ENCODE measurements at regions not wholly inside any gene's neighbourhood (a gene's known extent, or its start where the extent isn't known, plus 50 kb on each side); places are given as distances from the start of the nearest gene placed in this dataset.

DNA sequence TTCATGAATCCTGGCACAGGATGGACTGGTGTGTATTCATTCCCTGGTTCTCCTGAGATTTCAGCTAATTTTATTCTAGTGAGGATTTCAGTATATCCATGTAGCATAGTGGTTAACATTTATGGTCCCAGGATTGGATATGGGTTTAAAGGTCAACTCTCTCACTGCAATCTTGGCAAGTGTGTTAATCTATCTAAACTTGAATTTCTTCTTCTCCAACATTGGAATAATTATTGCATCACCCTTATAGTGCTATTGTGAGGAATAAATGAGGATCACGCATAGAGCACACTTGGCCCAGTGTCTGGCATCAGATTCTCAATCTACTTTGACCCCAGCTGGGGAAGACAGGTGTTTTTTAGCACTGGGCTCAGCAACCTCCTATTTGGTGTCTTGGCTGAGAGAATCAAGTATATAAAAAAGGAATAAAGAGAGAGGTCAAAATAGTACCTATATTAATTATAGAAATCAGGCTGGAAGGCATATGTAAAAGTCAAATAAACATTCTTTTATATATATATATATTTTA is 531.2 kb upstream of the ATP2B1 start:
- Histone ChIP-seq H3K27me3 (no peaks in the 10 kb centered on the region), H3K36me3 (no peaks in the 10 kb centered on the region), H3K4me3 (no peak overlapping the region), H3K4me1 (peaks cover 0 to 8% (median 0%) of the 10 kb centered on the region in 4 donors), H3K27ac (no peak overlapping the region), H3K9me3 (no peaks in the 10 kb centered on the region)
- no peak for DNase-seq
- WGBS, 2 donors (ENCODE audit: low coverage in 1 of 2) = 48 to 67% methylated on average over 1 of the region's 1 CpG
- intact Hi-C loops (cut with DNase I; ENCODE audit: low total_unique reads) = no loop called here
- TF ChIP-seq, protein P1, sequence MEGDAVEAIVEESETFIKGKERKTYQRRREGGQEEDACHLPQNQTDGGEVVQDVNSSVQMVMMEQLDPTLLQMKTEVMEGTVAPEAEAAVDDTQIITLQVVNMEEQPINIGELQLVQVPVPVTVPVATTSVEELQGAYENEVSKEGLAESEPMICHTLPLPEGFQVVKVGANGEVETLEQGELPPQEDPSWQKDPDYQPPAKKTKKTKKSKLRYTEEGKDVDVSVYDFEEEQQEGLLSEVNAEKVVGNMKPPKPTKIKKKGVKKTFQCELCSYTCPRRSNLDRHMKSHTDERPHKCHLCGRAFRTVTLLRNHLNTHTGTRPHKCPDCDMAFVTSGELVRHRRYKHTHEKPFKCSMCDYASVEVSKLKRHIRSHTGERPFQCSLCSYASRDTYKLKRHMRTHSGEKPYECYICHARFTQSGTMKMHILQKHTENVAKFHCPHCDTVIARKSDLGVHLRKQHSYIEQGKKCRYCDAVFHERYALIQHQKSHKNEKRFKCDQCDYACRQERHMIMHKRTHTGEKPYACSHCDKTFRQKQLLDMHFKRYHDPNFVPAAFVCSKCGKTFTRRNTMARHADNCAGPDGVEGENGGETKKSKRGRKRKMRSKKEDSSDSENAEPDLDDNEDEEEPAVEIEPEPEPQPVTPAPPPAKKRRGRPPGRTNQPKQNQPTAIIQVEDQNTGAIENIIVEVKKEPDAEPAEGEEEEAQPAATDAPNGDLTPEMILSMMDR (IDR thresholded peaks at IDR 0.05) = no peak
- TF ChIP-seq POLR2AphosphoS5 (IDR thresholded peaks at IDR 0.05) = peak in 1 of 3 donors; percentile 48
- in situ Hi-C loops (cut with MboI; ENCODE audit: low pct_ligation_motif_present in 1 of 4, low pct_unique_long_range_greater_than_20kb in 1 of 4, low sequenced_read_pairs in 3 of 4) = no loop called here

DNA sequence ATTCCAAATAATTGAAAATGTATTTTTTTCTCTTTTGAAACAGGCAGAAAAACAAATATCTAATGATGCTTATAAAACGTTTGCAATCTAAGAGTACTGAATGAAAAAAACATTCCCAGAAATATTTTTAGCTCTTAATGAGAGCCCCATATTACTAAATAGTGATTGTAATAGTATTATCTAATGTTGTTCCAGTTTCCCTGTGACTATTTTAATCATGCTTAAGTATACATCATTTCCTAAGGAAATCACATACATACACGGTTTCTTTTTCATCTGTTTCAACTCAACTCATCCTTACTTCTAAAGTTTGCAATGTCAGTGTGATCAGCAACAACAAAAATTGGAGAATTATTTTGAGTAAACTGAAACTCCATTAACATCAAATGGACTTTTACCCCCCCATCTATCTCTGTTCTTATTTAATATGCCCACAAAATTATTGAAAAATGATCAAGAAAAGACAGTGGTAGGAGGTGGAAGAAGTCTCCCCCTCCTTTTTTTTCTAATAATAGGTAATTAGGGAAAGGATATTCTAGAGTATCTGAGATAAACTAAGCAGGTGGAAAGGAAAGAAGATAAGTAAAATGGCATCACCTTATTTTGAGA is 530.1 kb upstream of the ATP2B1 start:
- Histone ChIP-seq H3K9me3 (no peaks in the 10 kb centered on the region), H3K27ac (no peak overlapping the region), H3K4me1 (peaks cover 0 to 8% (median 0%) of the 10 kb centered on the region in 4 donors), H3K27me3 (no peaks in the 10 kb centered on the region), H3K36me3 (no peaks in the 10 kb centered on the region), H3K4me3 (no peak overlapping the region)
- intact Hi-C loops (cut with DNase I; ENCODE audit: low total_unique reads) (no loop called here), in situ Hi-C loops (cut with MboI; ENCODE audit: low pct_ligation_motif_present in 1 of 4, low pct_unique_long_range_greater_than_20kb in 1 of 4, low sequenced_read_pairs in 3 of 4) (no loop called here)
- TF ChIP-seq POLR2A (IDR thresholded peaks at IDR 0.05) (no peak), EP300 (IDR thresholded peaks at IDR 0.05; ENCODE audit: low read depth) (no peak), POLR2AphosphoS5 (IDR thresholded peaks at IDR 0.05) (no peak)
- TF ChIP-seq, protein P1 (IDR thresholded peaks at IDR 0.05) = no peak
- DNase-seq = no peak
- WGBS, 2 donors (ENCODE audit: low coverage in 1 of 2) = 39 to 52% methylated on average over 2 of the region's 2 CpGs

DNA sequence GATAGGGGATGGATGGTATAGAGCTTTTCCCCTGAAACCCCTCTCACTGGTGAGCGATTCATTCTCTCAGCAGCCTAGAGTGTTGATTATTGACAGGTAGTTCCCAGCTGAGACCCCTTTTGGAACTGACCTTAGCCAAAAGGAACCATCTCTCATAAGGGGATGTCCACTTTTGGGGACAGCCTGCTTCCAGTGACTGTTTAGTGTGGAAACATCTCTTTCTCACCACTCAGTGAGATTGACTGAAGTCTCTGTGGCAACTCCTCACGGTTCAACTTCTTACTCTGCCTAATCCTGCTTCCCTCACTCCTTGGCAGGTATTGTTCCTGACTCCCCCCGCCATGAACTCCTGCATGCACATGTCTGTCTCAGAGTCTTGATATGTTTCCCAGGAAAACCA is 529.2 kb upstream of the ATP2B1 start:
- DNase-seq = no peak
- H3K27ac ChIP-seq = no peak overlapping the region
- peaks cover 0 to 8% (median 0%) of the 10 kb centered on the region in 4 donors for H3K4me1 ChIP-seq
- H3K9me3 ChIP-seq = no peaks in the 10 kb centered on the region
- TF ChIP-seq, protein P1 (IDR thresholded peaks at IDR 0.05) = no peak
- TF ChIP-seq POLR2A (IDR thresholded peaks at IDR 0.05) (no peak), EP300 (IDR thresholded peaks at IDR 0.05; ENCODE audit: low read depth) (no peak), POLR2AphosphoS5 (IDR thresholded peaks at IDR 0.05) (no peak)
- in situ Hi-C loops (cut with MboI; ENCODE audit: low pct_ligation_motif_present in 1 of 4, low pct_unique_long_range_greater_than_20kb in 1 of 4, low sequenced_read_pairs in 3 of 4) = no loop called here
- 87 to 94% methylated on average over 3 of the region's 3 CpGs for WGBS, 2 donors (ENCODE audit: low coverage in 1 of 2)
- H3K36me3 ChIP-seq = no peaks in the 10 kb centered on the region
- intact Hi-C loops (cut with DNase I; ENCODE audit: low total_unique reads) = no loop called here
- H3K27me3 ChIP-seq = no peaks in the 10 kb centered on the region
- no peak overlapping the region for H3K4me3 ChIP-seq

DNA sequence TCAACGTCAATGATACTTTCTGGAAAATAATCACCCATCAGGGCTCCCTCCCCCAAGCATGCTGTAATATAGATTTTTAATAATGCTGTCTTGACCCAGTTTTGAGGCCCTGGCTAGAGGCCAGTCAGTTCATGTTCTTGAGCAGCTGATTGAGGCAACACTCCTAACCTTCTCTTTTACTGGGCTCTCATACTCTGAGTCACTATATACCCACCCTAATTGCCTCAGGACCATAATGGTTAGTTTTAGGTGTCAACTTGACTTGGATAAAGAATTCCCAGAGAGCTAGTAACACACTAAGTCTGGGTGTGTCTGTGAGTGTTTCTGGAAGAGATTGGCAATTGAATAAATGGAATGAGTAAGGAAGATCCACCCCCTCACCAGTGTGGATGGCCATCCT is 527.0 kb upstream of the ATP2B1 start:
- no peak for DNase-seq
- H3K27ac ChIP-seq = no peak overlapping the region
- no peaks in the 10 kb centered on the region for H3K36me3 ChIP-seq
- no peaks in the 10 kb centered on the region for H3K9me3 ChIP-seq
- TF ChIP-seq EP300 (IDR thresholded peaks at IDR 0.05; ENCODE audit: low read depth) (no peak), POLR2A (IDR thresholded peaks at IDR 0.05) (no peak), POLR2AphosphoS5 (IDR thresholded peaks at IDR 0.05) (no peak)
- TF ChIP-seq, protein P1 (IDR thresholded peaks at IDR 0.05) = no peak
- intact Hi-C loops (cut with DNase I; ENCODE audit: low total_unique reads) (no loop called here), in situ Hi-C loops (cut with MboI; ENCODE audit: low pct_ligation_motif_present in 1 of 4, low pct_unique_long_range_greater_than_20kb in 1 of 4, low sequenced_read_pairs in 3 of 4) (no loop called here)
- peaks cover 0 to 8% (median 0%) of the 10 kb centered on the region in 4 donors for H3K4me1 ChIP-seq
- 75 to 91% methylated on average over 1 of the region's 1 CpG for WGBS, 2 donors (ENCODE audit: low coverage in 1 of 2)
- H3K4me3 ChIP-seq = no peak overlapping the region
- no peaks in the 10 kb centered on the region for H3K27me3 ChIP-seq

All from transverse colon (tissue), 4 donors.